Spleen (tissue), 11 donors: ENCODE measurements at regions not wholly inside any gene's neighbourhood (a gene's known extent, or its start where the extent isn't known, plus 50 kb on each side); places are given as distances from the start of the nearest gene placed in this dataset.

Source experiments
- DNase-seq: peaks from one replicate; pipeline ENCODE4 v3.0.0-alpha.2; 2020
- H3K27ac ChIP-seq, 8 donors: fragments of 200-600 bp; sonication (generic) in 7 of 8; 1 replicate in 4 of 8; 2 replicates in 4 of 8; pipeline versions ENCODE4 v1.5.0 to v1.8.0; 2016 to 2021; ENCODE audit warnings: inconsistent platforms in 4 of 8, mild to moderate bottlenecking in 4 of 8, moderate library complexity in 1 of 8
- H3K27me3 ChIP-seq, 7 donors: fragments of 200-600 bp; sonication (generic) in 6 of 7; replicated peaks in 1 of 7; 1 replicate in 4 of 7; 2 replicates in 3 of 7; pipeline versions ENCODE4 v1.5.0 to v1.8.0; 2016 to 2021; ENCODE audit warnings: inconsistent platforms in 3 of 7, mild to moderate bottlenecking in 1 of 7
- H3K36me3 ChIP-seq, 6 donors: fragments of 200-600 bp; sonication (generic) in 5 of 6; 1 replicate in 4 of 6; 2 replicates in 2 of 6; pipeline versions ENCODE4 v1.5.0 to v1.8.0; 2016 to 2021; ENCODE audit warnings: inconsistent platforms in 2 of 6
- H3K4me1 ChIP-seq, 6 donors: fragments of 200-600 bp; sonication (generic) in 5 of 6; 1 replicate in 3 of 6; 2 replicates in 3 of 6; pipeline versions ENCODE4 v1.5.0 to v1.8.0; 2016 to 2021; ENCODE audit warnings: inconsistent platforms in 3 of 6
- H3K4me3 ChIP-seq, 8 donors: fragments of 200-600 bp; sonication (generic) in 7 of 8; 1 replicate in 4 of 8; 2 replicates in 4 of 8; pipeline versions ENCODE4 v1.5.0 to v1.8.0; 2016 to 2021; ENCODE audit warnings: inconsistent platforms in 4 of 8, mild to moderate bottlenecking in 4 of 8, moderate library complexity in 2 of 8
- H3K9me3 ChIP-seq, 8 donors: fragments of 200-600 bp; sonication (generic) in 7 of 8; 1 replicate in 4 of 8; 2 replicates in 4 of 8; pipeline versions ENCODE4 v1.5.0 to v1.8.0; 2016 to 2021; ENCODE audit warnings: inconsistent platforms in 4 of 8
- CTCF ChIP-seq, 11 experiments: fragments of 200-600 bp in 7 of 11; fragments of 450-650 bp in 4 of 11; sonication (generic) in 4 of 11; IDR thresholded peaks in 8 of 11; conservative IDR thresholded peaks in 3 of 11; 1 replicate in 7 of 11; 2 replicates in 4 of 11; pipeline versions ENCODE4 v1.4.0 to v1.8.0; 2016 to 2021; ENCODE audit warnings: antibody characterized with exemption in 11 of 11, inconsistent platforms in 4 of 11, mild to moderate bottlenecking in 1 of 11
- POLR2A ChIP-seq, 3 donors: fragments of 450-650 bp; IDR thresholded peaks; one replicate each; pipeline ENCODE4 v1.5.1; 2017; ENCODE audit warnings: antibody characterized with exemption in 3 of 3, mild to moderate bottlenecking in 1 of 3
- POLR2AphosphoS5 ChIP-seq, 3 donors: sonication (generic); formaldehyde crosslinking; IDR thresholded peaks; one replicate each; pipeline ENCODE4 v1.5.1; 2017; ENCODE audit warnings: antibody characterized with exemption in 3 of 3
- WGBS, 5 donors: extraction: QIAGEN DNeasy Blood & Tissue Kit in 3 of 5; methylation state at CpG; one replicate each; pipeline versions ENCODE4 v1.1.5 to v1.1.7; 2013 to 2018; 5-methylcytosine and 5-hydroxymethylcytosine counted together
- intact Hi-C: fragments of 100-400 bp; cut with DNase I; formaldehyde crosslinking; loops from one replicate; pipeline ENCODE4 v1.15.0; 2023; ENCODE audit warnings: low total_unique reads
- donor health status: healthy with polysubstance abuse.
- donor health status: DM: no; HTN: no; CAD: no; lungs with moderate emphysema.
- donor health status: DM: no; HTN: no; CAD: no.
- donor health status: Bipolar disorder and iron deficiency.
- donor health status: healthy.
- donor health status: DM: no; HTN: no; CAD: no.
- donor health status: DM: yes; HTN: yes; CAD: no.

DNA sequence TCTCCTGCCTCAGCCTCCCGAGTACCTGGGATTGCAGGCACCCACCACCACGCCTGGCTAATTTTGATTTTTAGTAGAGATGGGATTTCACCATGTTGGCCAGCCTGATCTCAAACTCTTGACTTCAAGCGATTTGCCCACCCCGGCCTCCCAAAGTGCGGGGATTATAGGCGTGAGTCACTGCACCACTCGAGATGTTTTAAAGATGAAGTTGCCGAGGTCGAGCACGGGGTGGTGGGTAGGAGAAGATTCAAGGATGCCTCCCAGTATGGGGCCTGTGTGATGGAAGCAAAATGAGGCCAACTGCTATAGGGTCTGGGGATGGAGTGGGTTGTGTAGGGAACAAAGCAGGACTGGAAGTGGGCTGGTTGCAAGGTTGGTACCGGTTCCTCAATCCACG lies 245.2 kb downstream of the MN1 start:
- Histone ChIP-seq H3K4me1 (no peaks in the 10 kb centered on the region), H3K4me3 (no peak overlapping the region), H3K27ac (no peak overlapping the region), H3K27me3 (peaks cover 0 to 4% (median 0%) of the 10 kb centered on the region in 7 donors), H3K36me3 (no peaks in the 10 kb centered on the region), H3K9me3 (peaks cover 0 to 8% (median 0%) of the 10 kb centered on the region in 8 donors)
- intact Hi-C loops: no loop called here
- DNase-seq: no peak
- 85 to 92% (median 87%) methylated on average over 12 of the region's 12 CpGs for WGBS, 5 donors
- TF ChIP-seq POLR2A (IDR thresholded peaks at IDR 0.05) (no peak), POLR2AphosphoS5 (IDR thresholded peaks at IDR 0.05) (no peak), CTCF (IDR thresholded peaks at IDR 0.05 in 8 of 11, conservative IDR thresholded peaks at IDR 0.05 in 3 of 11) (no peak)

GRCh38 chr22:27557286-27558008 lies 244.1 kb downstream of the MN1 start:
- intact Hi-C loops: no loop called here
- no peak for DNase-seq
- H3K27ac ChIP-seq: no peak overlapping the region
- H3K4me1 ChIP-seq: no peaks in the 10 kb centered on the region
- no peak overlapping the region for H3K4me3 ChIP-seq
- no peaks in the 10 kb centered on the region for H3K36me3 ChIP-seq
- TF ChIP-seq POLR2A (IDR thresholded peaks at IDR 0.05): no peak
- TF ChIP-seq POLR2AphosphoS5 (IDR thresholded peaks at IDR 0.05): no peak
- no peak for TF ChIP-seq CTCF (IDR thresholded peaks at IDR 0.05 in 8 of 11, conservative IDR thresholded peaks at IDR 0.05 in 3 of 11)
- H3K9me3 ChIP-seq: peaks cover 0 to 7% (median 0%) of the 10 kb centered on the region in 8 donors
- peaks cover 0 to 4% (median 0%) of the 10 kb centered on the region in 7 donors for H3K27me3 ChIP-seq
- 77 to 88% (median 79%) methylated on average over 12 of the region's 12 CpGs for WGBS, 5 donors

GRCh38 chr22:27558658-27559371 lies 242.7 kb downstream of the MN1 start:
- no peak for DNase-seq
- Histone ChIP-seq H3K27ac (no peak overlapping the region), H3K4me1 (no peaks in the 10 kb centered on the region), H3K36me3 (no peaks in the 10 kb centered on the region), H3K27me3 (peaks cover 0 to 9% (median 0%) of the 10 kb centered on the region in 7 donors), H3K4me3 (no peak overlapping the region), H3K9me3 (peaks cover 0 to 3% (median under 1%) of the 10 kb centered on the region in 8 donors)
- TF ChIP-seq POLR2AphosphoS5 (IDR thresholded peaks at IDR 0.05) (no peak), POLR2A (IDR thresholded peaks at IDR 0.05) (no peak), CTCF (IDR thresholded peaks at IDR 0.05 in 8 of 11, conservative IDR thresholded peaks at IDR 0.05 in 3 of 11) (no peak)
- intact Hi-C loops: no loop called here
- WGBS, 5 donors: 89 to 96% (median 93%) methylated on average over 11 of the region's 11 CpGs

DNA sequence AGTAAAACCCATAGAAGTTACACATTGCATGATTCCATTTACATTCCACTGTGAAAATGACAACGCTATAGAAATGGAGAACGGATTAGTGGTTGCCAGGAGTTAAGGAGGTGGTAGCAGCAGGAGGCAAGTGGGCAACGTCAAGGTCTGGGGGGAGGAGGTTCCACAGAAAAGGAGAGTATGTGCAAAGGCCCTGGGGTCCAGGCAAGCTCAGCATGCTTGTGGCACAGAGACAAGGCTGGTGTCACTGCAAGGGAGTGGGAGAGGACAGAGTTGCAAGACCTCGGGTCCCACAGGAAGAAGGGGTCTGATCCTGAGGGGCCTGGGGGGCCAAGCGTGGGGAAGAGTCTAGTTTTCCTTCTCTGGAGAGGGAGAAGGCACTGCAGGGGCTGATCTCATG lies 240.8 kb downstream of the MN1 start:
- WGBS, 5 donors: 69 to 90% (median 77%) methylated on average over 5 of the region's 5 CpGs
- no peak for DNase-seq
- intact Hi-C loops: no loop called here

More for the DNA sequence above, 240.8 kb downstream of the MN1 start:
- H3K36me3 ChIP-seq: no peaks in the 10 kb centered on the region
- H3K9me3 ChIP-seq: peaks cover 0 to 12% (median 3%) of the 10 kb centered on the region in 8 donors
- no peaks in the 10 kb centered on the region for H3K4me1 ChIP-seq
- H3K4me3 ChIP-seq: no peak overlapping the region
- no peak for TF ChIP-seq CTCF (IDR thresholded peaks at IDR 0.05 in 8 of 11, conservative IDR thresholded peaks at IDR 0.05 in 3 of 11)
- TF ChIP-seq POLR2A (IDR thresholded peaks at IDR 0.05): no peak
- no peak for TF ChIP-seq POLR2AphosphoS5 (IDR thresholded peaks at IDR 0.05)
- peaks cover 0 to 22% (median 0%) of the 10 kb centered on the region in 7 donors for H3K27me3 ChIP-seq
- H3K27ac ChIP-seq: no peak overlapping the region
